ENCODE measurements at regions not wholly inside any gene's neighbourhood (a gene's known extent, or its start where the extent isn't known, plus 50 kb on each side); places are given as distances from the start of the nearest gene placed in this dataset.
A peak's percentile ranks its signal among the peaks of the same experiment; 100 is the strongest.

GRCh38 chr7:38070718-38071117 lies 107.3 kb upstream of the STARD3NL start:
- TF ChIP-seq TCF4 (CRISPR knock-in tag; IDR thresholded peaks at IDR 0.05; ENCODE audit: borderline replicate concordance) (peak; percentile 76), ZC3H10 (CRISPR knock-in tag; IDR thresholded peaks at IDR 0.05) (no peak)
- peak; percentile 86 for ATAC-seq

- no peak for TF ChIP-seq ZNF565 (CRISPR knock-in tag; conservative IDR thresholded peaks at IDR 0.05; ENCODE audit: low read depth)
- ATAC-seq: no peak
These were observed 91.2 kb upstream of the STARD3NL start for GRCh38 chr7:38086857-38087256.

GRCh38 chr7:38102507-38102906 lies 75.5 kb upstream of the STARD3NL start:
- no peak for ATAC-seq
- TF ChIP-seq ZNF70 (CRISPR knock-in tag; IDR thresholded peaks at IDR 0.05) (no peak), TSHZ2 (CRISPR knock-in tag; IDR thresholded peaks at IDR 0.05) (no peak), ARNTL (CRISPR knock-in tag; IDR thresholded peaks at IDR 0.05; ENCODE audit: borderline replicate concordance, low read depth) (no peak), CREB5 (CRISPR knock-in tag; IDR thresholded peaks at IDR 0.05; ENCODE audit: low read depth) (no peak), ZFP3 (CRISPR knock-in tag; IDR thresholded peaks at IDR 0.05) (no peak), POU6F1 (CRISPR knock-in tag; IDR thresholded peaks at IDR 0.05; ENCODE audit: borderline replicate concordance, low read depth) (no peak), ISL1 (CRISPR knock-in tag; IDR thresholded peaks at IDR 0.05) (no peak), PPARA (CRISPR knock-in tag; IDR thresholded peaks at IDR 0.05; ENCODE audit: borderline replicate concordance) (no peak), ZFP30 (CRISPR knock-in tag; IDR thresholded peaks at IDR 0.05) (no peak), CSDC2 (CRISPR knock-in tag; IDR thresholded peaks at IDR 0.05) (no peak), TOX (CRISPR knock-in tag; IDR thresholded peaks at IDR 0.05; ENCODE audit: borderline replicate concordance) (no peak), ZNF8 (CRISPR knock-in tag; IDR thresholded peaks at IDR 0.05) (no peak), RARB (CRISPR knock-in tag; IDR thresholded peaks at IDR 0.05) (no peak), OSR1 (CRISPR knock-in tag; IDR thresholded peaks at IDR 0.05) (no peak), SNAI2 (CRISPR knock-in tag; IDR thresholded peaks at IDR 0.05) (no peak)

- no peak for TF ChIP-seq GLIS3 (CRISPR knock-in tag; IDR thresholded peaks at IDR 0.05)
- no peak for TF ChIP-seq ARNTL (CRISPR knock-in tag; IDR thresholded peaks at IDR 0.05; ENCODE audit: borderline replicate concordance, low read depth)
- no peak for TF ChIP-seq CSDC2 (CRISPR knock-in tag; IDR thresholded peaks at IDR 0.05)
- ATAC-seq: peak; percentile 88
These were observed 72.1 kb upstream of the STARD3NL start for GRCh38 chr7:38105874-38106483.

GRCh38 chr7:38107486-38107893 lies 70.6 kb upstream of the STARD3NL start:
- ATAC-seq: peak; percentile 94
- TF ChIP-seq BACH2 (CRISPR knock-in tag; IDR thresholded peaks at IDR 0.05; ENCODE audit: borderline replicate concordance) (no peak), CSDC2 (CRISPR knock-in tag; IDR thresholded peaks at IDR 0.05) (no peak), GLIS3 (CRISPR knock-in tag; IDR thresholded peaks at IDR 0.05) (no peak), TOX (CRISPR knock-in tag; IDR thresholded peaks at IDR 0.05; ENCODE audit: borderline replicate concordance) (no peak), POU6F1 (CRISPR knock-in tag; IDR thresholded peaks at IDR 0.05; ENCODE audit: borderline replicate concordance, low read depth) (no peak), ZNF8 (CRISPR knock-in tag; IDR thresholded peaks at IDR 0.05) (no peak), PATZ1 (CRISPR knock-in tag; IDR thresholded peaks at IDR 0.05; ENCODE audit: borderline replicate concordance) (no peak), CREB5 (CRISPR knock-in tag; IDR thresholded peaks at IDR 0.05; ENCODE audit: low read depth) (no peak), SNAI2 (CRISPR knock-in tag; IDR thresholded peaks at IDR 0.05) (no peak), ESRRG (CRISPR knock-in tag; IDR thresholded peaks at IDR 0.05) (no peak), CSRNP3 (CRISPR knock-in tag; IDR thresholded peaks at IDR 0.05) (no peak), ISL1 (CRISPR knock-in tag; IDR thresholded peaks at IDR 0.05) (no peak)

All from SK-N-SH treated with all-trans-retinoic acid at 6 μM for 48 hours (cell line).